RWPE2 (cell line): ENCODE measurements at regions not wholly inside any gene's neighbourhood (a gene's known extent, or its start where the extent isn't known, plus 50 kb on each side); places are given as distances from the start of the nearest gene placed in this dataset.
"Not testable (repeated sequence)": the region's sequence is repeated elsewhere in the genome, so short reads cannot be mapped to it uniquely, and the experiment has no call there.

Experiments
- ATAC-seq: fragments of 200-7000 bp; cut with Tn5 transposase; 3 replicates; pipeline ENCODE4 v1.9.1; 2021; ENCODE audit warnings: low read depth
- DNase-seq: peaks from one replicate; pipeline ENCODE4 v3.0.0-alpha.2; 2020; ENCODE audit warnings: low spot score
- H3K27ac ChIP-seq: fragments of 450-650 bp; 2 replicates; pipeline ENCODE4 v1.5.1; 2017; ENCODE audit warnings: mild to moderate bottlenecking; ENCODE audit not compliant: poor library complexity, severe bottlenecking
- H3K27me3 ChIP-seq: fragments of 250-450 bp; sonication (Bioruptor Pico); 2 replicates; pipeline ENCODE4 v1.5.1; 2021; ENCODE audit warnings: mild to moderate bottlenecking, moderate library complexity; ENCODE audit not compliant: insufficient read depth, poor library complexity, severe bottlenecking
- H3K36me3 ChIP-seq: fragments of 250-450 bp; sonication (Bioruptor Pico); 2 replicates; pipeline ENCODE4 v1.5.1; 2020; ENCODE audit warnings: low read depth, mild to moderate bottlenecking, moderate library complexity
- H3K4me1 ChIP-seq: fragments of 250-450 bp; sonication (Bioruptor Pico); 2 replicates; pipeline ENCODE4 v1.5.1; 2021; ENCODE audit warnings: mild to moderate bottlenecking, moderate library complexity; ENCODE audit not compliant: insufficient read depth, poor library complexity, severe bottlenecking
- H3K4me3 ChIP-seq: fragments of 250-450 bp; sonication (Bioruptor Pico); 2 replicates; pipeline ENCODE4 v1.5.1; 2021; ENCODE audit warnings: mild to moderate bottlenecking, moderate library complexity; ENCODE audit not compliant: severe bottlenecking
- H3K9me3 ChIP-seq: fragments of 250-450 bp; sonication (Bioruptor Pico); 2 replicates; pipeline ENCODE4 v1.5.1; 2021; ENCODE audit warnings: mild to moderate bottlenecking, moderate library complexity; ENCODE audit not compliant: severe bottlenecking
- CTCF ChIP-seq: fragments of 450-650 bp; IDR thresholded peaks from one replicate; pipeline ENCODE4 v1.5.1; 2017; ENCODE audit warnings: mild to moderate bottlenecking, moderate library complexity; ENCODE audit not compliant: poor library complexity, severe bottlenecking

DNA sequence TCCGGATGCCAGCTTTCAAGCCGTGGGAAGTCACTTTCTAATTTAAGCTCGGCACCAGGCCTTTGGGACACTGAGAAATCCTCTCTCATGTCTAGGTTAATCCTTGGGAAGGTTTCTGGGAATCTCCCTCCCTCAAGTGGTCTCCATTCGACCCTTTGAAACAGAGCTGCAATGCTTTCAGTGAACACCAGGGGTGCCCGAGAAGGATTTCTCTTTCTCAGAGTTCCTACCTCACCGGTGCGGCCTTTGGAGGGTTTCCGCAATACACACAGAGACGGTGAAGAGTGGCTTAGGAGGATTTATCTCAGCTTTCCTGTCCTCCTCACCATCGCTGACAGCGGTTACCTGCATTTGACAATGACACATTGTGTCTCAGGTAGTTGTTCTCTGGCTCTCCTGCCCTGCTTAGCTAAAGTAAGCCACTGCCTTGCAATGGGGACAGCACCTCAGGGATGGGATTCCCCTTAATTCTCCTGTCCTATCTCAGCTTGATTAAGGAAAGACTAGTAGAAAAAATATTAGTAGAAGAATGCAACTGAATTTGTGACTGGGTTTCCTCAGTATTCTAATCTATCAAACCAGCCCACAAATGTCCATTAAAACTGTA lies 180.6 kb downstream of the GABRG2 start:
- TF ChIP-seq CTCF, result peak; percentile 47
- ATAC-seq, result no peak

DNA sequence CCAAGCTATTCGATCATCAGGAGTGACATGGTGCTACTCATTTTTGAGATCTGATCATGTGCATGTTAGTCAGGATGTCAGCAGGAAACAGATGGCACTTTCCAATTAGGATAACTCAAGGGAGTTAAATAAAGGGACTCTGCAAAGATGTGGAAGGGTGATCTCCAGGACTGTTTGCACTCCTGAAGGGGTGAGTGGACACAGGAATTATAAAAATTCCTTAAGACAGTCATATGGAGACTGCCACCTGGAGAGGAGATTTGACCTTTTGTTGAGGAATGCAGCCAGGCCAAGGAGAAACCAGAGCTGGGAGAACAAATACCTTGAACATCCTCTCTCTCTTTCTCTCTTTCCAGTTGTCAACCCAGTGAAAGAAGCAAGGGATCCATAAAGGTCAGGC lies 189.1 kb downstream of the GABRG2 start:
- H3K4me1 ChIP-seq, result no peaks in the 10 kb centered on the region
- H3K27me3 ChIP-seq, result peaks cover 5% of the 10 kb centered on the region
- no peak overlapping the region for H3K27ac ChIP-seq
- no peaks in the 10 kb centered on the region for H3K36me3 ChIP-seq
- no peak overlapping the region for H3K4me3 ChIP-seq
- TF ChIP-seq CTCF, result no peak
- ATAC-seq (no peak), DNase-seq (no peak)
- no peaks in the 10 kb centered on the region for H3K9me3 ChIP-seq

More for the DNA sequence above, 180.6 kb downstream of the GABRG2 start:
- Histone ChIP-seq H3K36me3 (no peaks in the 10 kb centered on the region), H3K4me1 (no peaks in the 10 kb centered on the region), H3K27me3 (peaks cover 11% of the 10 kb centered on the region), H3K27ac (no peak overlapping the region), H3K9me3 (peaks cover 2% of the 10 kb centered on the region), H3K4me3 (no peak overlapping the region)
- DNase-seq, result no peak

GRCh38 chr5:162268694-162269481 lies 201.3 kb downstream of the GABRG2 start:
- H3K27ac ChIP-seq, result no peak overlapping the region
- no peak for TF ChIP-seq CTCF
- H3K9me3 ChIP-seq, result no peaks in the 10 kb centered on the region
- ATAC-seq, result no peak
- no peak for DNase-seq
- H3K4me1 ChIP-seq, result no peaks in the 10 kb centered on the region
- no peaks in the 10 kb centered on the region for H3K36me3 ChIP-seq
- H3K27me3 ChIP-seq, result peaks cover 7% of the 10 kb centered on the region
- no peak overlapping the region for H3K4me3 ChIP-seq

DNA sequence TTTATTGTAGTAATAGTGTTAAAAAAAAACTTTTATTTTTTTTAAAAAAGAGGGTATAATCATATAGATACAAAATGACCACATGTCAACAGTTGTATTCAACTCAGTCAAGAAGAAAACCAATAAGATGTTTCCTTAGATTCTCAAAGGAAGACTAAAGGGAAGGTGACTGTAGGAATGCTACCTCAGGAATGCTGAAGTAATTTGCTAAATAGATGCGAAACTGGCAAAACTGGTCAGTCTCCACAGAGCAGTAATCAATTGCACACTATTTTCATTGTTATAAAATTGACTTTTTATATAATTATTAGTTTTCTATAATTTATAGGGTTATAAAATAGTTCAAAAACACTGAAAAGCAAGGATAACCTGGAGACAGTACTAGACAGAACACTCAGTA lies 204.8 kb downstream of the GABRG2 start:
- no peaks in the 10 kb centered on the region for H3K36me3 ChIP-seq
- H3K27ac ChIP-seq, result no peak overlapping the region
- no peaks in the 10 kb centered on the region for H3K4me1 ChIP-seq
- TF ChIP-seq CTCF, result no peak
- no peak for DNase-seq
- no peak for ATAC-seq
- H3K27me3 ChIP-seq, result peaks cover 7% of the 10 kb centered on the region
- no peaks in the 10 kb centered on the region for H3K9me3 ChIP-seq
- no peak overlapping the region for H3K4me3 ChIP-seq

DNA sequence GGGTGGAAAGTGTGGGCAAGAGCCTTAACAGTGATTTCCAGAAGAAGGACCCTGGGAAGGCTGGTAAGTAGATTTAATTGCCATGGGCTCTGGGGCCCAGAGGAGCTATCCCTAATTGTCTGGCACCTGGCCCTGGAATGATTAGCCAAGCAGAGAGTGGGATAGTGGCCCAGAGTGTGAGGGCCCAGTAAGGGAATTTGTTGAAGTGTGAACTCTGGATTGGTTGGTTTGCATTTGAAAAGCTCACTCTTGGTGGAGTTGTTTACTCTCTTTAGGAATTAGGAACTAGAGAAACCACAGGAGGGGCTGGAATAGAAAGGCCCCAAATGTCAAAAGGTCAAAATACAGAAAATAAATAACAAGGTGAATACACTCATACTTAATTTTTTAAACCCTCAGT lies 207.1 kb downstream of the GABRG2 start:
- H3K27ac ChIP-seq, result no peak overlapping the region
- no peaks in the 10 kb centered on the region for H3K9me3 ChIP-seq
- H3K36me3 ChIP-seq, result no peaks in the 10 kb centered on the region
- peaks cover 7% of the 10 kb centered on the region for H3K27me3 ChIP-seq
- DNase-seq (no peak), ATAC-seq (no peak)
- H3K4me3 ChIP-seq, result no peak overlapping the region
- no peak for TF ChIP-seq CTCF
- no peaks in the 10 kb centered on the region for H3K4me1 ChIP-seq

DNA sequence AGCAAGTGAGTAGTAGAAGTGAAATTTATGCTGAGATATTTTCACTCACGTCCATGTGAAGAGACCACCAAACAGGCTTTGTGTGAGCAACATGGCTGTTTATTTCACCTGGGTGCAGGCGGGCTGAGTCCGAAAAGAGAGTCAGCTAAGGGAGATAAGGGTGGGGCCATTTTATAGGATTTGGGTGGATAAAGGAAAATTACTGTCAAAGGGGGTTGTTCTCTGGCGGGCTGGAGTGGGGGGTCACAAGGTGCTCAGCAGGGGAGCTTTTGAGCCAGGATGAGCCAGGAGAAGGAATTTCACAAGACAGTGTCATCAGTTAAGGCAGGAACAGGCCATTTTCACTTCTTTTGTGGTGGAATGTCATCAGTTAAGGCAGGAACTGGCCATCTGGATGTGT lies 207.8 kb downstream of the GABRG2 start:
- ATAC-seq, H3K4me1 ChIP-seq, H3K4me3 ChIP-seq, DNase-seq, H3K27ac ChIP-seq, H3K27me3 ChIP-seq, H3K9me3 ChIP-seq, H3K36me3 ChIP-seq: not testable (repeated sequence)
